GM21515 (cell line): ENCODE measurements at regions not wholly inside any gene's neighbourhood (a gene's known extent, or its start where the extent isn't known, plus 50 kb on each side); places are given as distances from the start of the nearest gene placed in this dataset.

Experiments
- ATAC-seq: cut with Tn5 transposase; IDR thresholded peaks from one replicate; pipeline ENCODE4 v1.9.1; 2021; ENCODE audit not compliant: unreplicated experiment

GRCh38 chr10:131726967-131727366 lies 173.8 kb upstream of the PPP2R2D start:
- ATAC-seq = no peak

- no peak for ATAC-seq
Measured at GRCh38 chr10:131727560-131727959, 173.2 kb upstream of the PPP2R2D start.

GRCh38 chr10:131728286-131729228 lies 172.3 kb upstream of the PPP2R2D start:
- no peak for ATAC-seq

- no peak for ATAC-seq
Measured at GRCh38 chr10:131729361-131729760, 171.4 kb upstream of the PPP2R2D start.

- ATAC-seq = no peak
Measured at GRCh38 chr10:131729938-131730660, 170.7 kb upstream of the PPP2R2D start.

- ATAC-seq = no peak
Measured at GRCh38 chr10:131730771-131731497, 169.9 kb upstream of the PPP2R2D start.

GRCh38 chr10:131731780-131732630 lies 168.8 kb upstream of the PPP2R2D start:
- no peak for ATAC-seq

- no peak for ATAC-seq
Measured at GRCh38 chr10:131732631-131733127, 168.1 kb upstream of the PPP2R2D start.

GRCh38 chr10:131733596-131733995 lies 167.2 kb upstream of the PPP2R2D start:
- ATAC-seq = no peak

- no peak for ATAC-seq
Measured at GRCh38 chr10:131735577-131735976, 165.2 kb upstream of the PPP2R2D start.

- no peak for ATAC-seq
Measured at GRCh38 chr10:131736321-131736980, 164.4 kb upstream of the PPP2R2D start.

GRCh38 chr10:131737543-131738395 lies 163.0 kb upstream of the PPP2R2D start:
- ATAC-seq = no peak

GRCh38 chr10:131738396-131738735 lies 162.4 kb upstream of the PPP2R2D start:
- no peak for ATAC-seq

GRCh38 chr10:131739206-131739605 lies 161.6 kb upstream of the PPP2R2D start:
- no peak for ATAC-seq

GRCh38 chr10:131742500-131742951 lies 158.3 kb upstream of the PPP2R2D start:
- ATAC-seq = no peak

GRCh38 chr10:131743190-131744151 lies 157.3 kb upstream of the PPP2R2D start:
- ATAC-seq = peak; percentile 69

- ATAC-seq = no peak
Measured at GRCh38 chr10:131744346-131744745, 156.5 kb upstream of the PPP2R2D start.

GRCh38 chr10:131745591-131745990 lies 155.2 kb upstream of the PPP2R2D start:
- no peak for ATAC-seq
